Uterus (tissue), 2 donors: ENCODE measurements at regions not wholly inside any gene's neighbourhood (a gene's known extent, or its start where the extent isn't known, plus 50 kb on each side); places are given as distances from the start of the nearest gene placed in this dataset.

Experiments
- POLR2A ChIP-seq, 2 donors: fragments of 450-650 bp; IDR thresholded peaks; one replicate each; pipeline ENCODE4 v1.6.1; 2016; ENCODE audit warnings: antibody characterized with exemption in 2 of 2, mild to moderate bottlenecking in 1 of 2, moderate library complexity in 1 of 2
- TF ChIP-seq, protein P1 (sequence below), 4 experiments: fragments of 200-600 bp in 2 of 4; fragments of 450-650 bp in 2 of 4; sonication (generic) in 2 of 4; IDR thresholded peaks; one replicate each; pipeline ENCODE4 v1.5.1; 2016 to 2019; ENCODE audit warnings: antibody characterized with exemption in 4 of 4, mild to moderate bottlenecking in 2 of 4, moderate library complexity in 1 of 4

DNA sequence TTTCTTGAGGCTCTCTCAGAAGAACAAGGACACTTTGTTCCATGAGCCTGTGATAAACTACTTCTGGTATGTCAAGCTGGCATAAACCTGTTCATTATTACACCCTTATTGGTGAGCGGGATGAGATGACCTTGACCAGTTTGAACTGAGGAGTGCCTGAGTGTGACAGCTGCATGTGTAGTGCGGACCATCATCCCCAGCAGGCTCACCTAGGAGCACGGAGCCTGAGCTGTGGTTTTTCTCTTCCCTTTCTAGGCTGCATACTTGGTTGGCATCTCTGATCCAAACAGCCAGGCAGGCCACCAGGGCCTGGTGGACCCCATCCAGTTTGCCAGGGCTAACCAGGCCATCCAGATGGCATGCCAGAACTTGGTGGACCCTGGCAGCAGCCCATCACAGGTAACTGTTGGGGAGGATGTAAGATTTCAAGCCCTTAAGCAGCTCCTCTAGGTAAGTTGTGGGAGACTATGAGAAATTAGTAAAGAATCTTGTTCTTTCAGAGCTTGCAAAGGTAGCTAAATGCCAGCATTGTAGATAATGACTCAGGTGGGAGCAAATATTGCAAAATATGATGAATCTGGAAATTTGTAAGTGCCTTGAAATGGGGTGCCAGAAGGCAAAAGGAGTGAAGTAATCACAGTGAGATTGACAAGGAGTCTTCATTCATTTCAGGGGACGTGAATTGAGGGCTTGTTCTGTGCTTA is 288.9 kb upstream of the TPM1 start:
- TF ChIP-seq, protein P1, sequence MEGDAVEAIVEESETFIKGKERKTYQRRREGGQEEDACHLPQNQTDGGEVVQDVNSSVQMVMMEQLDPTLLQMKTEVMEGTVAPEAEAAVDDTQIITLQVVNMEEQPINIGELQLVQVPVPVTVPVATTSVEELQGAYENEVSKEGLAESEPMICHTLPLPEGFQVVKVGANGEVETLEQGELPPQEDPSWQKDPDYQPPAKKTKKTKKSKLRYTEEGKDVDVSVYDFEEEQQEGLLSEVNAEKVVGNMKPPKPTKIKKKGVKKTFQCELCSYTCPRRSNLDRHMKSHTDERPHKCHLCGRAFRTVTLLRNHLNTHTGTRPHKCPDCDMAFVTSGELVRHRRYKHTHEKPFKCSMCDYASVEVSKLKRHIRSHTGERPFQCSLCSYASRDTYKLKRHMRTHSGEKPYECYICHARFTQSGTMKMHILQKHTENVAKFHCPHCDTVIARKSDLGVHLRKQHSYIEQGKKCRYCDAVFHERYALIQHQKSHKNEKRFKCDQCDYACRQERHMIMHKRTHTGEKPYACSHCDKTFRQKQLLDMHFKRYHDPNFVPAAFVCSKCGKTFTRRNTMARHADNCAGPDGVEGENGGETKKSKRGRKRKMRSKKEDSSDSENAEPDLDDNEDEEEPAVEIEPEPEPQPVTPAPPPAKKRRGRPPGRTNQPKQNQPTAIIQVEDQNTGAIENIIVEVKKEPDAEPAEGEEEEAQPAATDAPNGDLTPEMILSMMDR (IDR thresholded peaks at IDR 0.05): no peak
- TF ChIP-seq POLR2A (IDR thresholded peaks at IDR 0.05): no peak
